NCI-H146 treated with DMSO at 0.1 percent for 48 hours (cell line): ENCODE measurements at regions not wholly inside any gene's neighbourhood (a gene's known extent, or its start where the extent isn't known, plus 50 kb on each side); places are given as distances from the start of the nearest gene placed in this dataset.

Source experiments
- DNase-seq: peaks from one replicate; lab custom pipeline; 2025; ENCODE audit not compliant: unreplicated experiment; lab: John Stamatoyannopoulos, UW

- no peak for DNase-seq
These were observed 89.3 kb downstream of the MACIR start for GRCh38 chr5:103347716-103348423.

DNA sequence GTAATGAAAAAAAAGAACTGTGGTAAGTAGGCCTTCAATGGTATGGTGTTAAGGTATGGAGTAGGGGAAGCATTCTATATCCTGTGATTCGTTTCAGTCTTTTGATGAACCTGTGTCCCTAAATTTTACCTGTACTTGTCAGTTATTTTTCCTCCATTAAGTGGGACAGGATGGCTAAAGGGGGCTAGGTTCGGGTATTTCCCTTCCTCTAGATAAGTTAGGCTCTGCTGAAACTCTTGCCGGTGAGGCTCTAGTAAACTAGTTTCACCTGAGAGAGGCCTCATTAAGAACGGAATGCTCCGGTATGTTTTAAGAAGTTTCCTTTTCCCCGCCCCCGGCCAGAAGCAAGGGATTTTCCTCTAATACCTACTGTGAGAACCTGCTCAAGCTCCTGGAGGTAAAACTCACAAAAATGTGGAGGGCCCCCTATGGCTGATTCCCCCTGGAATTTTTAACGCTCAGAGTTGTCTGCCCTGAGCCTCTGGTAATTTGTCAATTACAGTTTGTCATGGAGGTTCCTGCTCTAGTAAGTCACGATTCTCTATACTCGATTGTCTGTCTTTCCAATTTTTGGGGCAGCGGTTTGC is 87.7 kb downstream of the MACIR start:
- no peak for DNase-seq

DNA sequence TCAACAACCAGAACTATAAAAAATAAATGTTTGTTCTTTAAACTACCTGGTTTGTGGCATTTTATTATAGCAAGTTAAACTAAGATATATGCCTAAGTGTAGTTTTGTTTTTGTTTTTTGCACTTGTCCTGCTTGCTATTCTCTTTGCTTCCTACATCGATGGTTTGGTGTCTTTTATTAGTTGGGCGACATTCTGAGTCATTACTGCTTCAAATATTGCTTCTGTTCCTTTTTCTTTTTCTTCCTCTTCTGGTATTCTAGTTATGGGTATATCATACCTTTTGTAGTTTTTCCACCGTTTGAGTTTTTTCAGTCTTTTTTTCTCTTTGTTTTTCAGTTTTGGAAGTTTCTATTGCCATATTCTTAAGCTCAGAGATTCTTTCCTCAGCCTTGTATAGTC is 86.9 kb downstream of the MACIR start:
- no peak for DNase-seq

DNA sequence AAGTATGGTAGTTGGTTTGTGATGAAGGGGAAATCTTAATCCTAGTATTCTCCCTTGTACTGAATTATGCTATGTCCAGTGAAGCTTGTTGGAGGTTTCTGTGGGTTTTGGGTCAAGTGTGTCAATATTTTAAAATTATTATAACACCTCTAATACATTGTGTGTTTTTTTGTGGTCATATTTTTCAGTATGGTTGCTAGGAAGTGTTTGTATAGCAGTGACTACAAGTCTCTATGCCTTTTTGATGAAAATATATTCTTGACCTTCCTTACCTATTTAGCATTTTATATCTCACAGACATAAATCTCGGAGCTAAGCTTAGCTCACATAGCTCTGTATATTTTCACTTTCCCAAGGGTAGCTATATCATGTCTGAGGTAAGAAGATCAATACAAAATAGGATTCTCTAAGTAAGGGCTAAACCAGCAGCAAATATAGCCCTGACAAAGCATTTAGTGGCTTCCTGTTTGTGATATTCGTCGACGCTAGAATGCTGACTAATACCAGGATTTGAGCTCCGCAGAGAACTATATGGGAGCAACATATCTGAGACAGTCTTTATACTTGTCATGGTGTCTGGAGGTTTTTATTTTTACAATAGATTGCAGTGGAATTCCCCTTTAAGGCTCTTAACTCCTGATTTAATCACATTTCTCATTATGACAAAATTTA is 82.3 kb downstream of the MACIR start:
- DNase-seq: no peak

DNA sequence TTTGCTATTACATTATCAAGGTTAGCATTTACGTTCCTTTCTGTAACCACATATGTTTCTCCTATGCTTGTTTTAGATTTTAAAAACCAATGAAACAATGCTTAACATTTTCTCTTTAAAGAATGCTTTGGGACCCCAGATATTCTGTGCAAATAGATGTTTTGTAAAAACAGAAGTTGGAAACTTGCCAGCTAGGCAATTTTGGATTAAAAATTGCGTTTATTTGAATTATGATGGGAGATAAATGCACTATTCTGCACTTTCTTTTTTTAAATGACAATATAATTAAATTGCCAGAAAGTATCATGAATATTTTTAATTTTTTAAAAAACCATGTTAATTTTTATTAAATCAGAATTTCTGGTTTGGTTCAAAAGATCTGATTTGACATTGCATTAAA is 81.6 kb downstream of the MACIR start:
- DNase-seq: no peak

DNA sequence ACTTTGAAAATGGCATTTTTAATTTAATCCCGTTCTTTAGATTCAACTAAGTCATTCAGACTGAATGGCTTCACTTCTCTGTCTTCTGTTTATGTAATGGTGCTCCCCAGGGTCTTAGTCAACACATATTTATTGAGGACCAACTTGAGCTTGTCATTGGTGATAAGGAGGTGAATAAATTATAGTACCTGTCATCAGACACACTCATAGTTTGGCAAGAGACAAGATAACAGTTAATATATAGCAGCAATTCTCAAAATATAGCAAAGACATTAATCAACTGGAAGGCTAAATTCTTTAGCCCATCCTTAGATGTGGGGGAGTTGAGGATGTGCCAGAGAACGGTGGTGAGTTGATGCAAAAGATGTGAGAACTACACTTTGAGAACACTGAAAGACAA is 78.4 kb downstream of the MACIR start:
- no peak for DNase-seq

- no peak for DNase-seq
These were observed 74.8 kb downstream of the MACIR start for GRCh38 chr5:103333376-103333775.

DNA sequence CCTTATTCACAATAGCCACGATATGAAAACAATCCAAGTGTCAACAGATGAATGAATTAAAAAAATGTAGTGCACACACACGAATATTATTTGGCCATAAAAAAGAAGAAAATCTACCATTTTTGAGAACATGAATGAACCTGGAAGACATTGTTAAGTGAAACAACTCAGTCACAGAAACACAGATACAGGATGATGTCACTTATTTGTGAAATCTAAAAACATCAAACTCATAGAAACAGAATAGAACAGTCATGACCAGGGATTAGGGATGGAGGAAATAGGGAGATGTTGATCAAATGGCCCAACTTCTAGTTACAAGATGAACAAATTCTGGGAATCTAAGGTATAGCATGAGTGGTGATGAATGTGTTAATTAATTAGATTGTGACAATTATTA is 72.3 kb downstream of the MACIR start:
- DNase-seq: no peak
